ENCODE measurements at regions not wholly inside any gene's neighbourhood (a gene's known extent, or its start where the extent isn't known, plus 50 kb on each side); places are given as distances from the start of the nearest gene placed in this dataset.

DNA sequence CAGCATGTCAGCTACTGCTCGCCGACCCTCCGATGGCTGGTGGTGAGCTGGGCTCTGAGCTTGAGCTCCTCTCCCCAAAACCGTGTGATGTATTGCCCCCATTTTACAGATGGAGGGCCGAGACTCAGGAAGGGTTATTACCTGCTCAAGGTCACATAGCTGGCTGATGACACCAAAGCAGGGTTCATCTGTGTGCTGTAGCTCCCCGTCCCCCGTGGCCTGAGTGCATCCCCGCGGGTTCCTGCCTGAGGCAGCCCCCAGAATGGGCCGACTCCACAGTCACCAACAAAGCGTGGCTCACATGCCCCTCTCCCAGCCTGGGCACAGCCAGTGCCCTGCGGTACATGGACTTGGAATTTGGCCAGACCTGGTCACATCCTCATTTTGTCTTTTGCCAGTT lies 198.6 kb downstream of the TFCP2L1 start:
- TF ChIP-seq, protein P1, sequence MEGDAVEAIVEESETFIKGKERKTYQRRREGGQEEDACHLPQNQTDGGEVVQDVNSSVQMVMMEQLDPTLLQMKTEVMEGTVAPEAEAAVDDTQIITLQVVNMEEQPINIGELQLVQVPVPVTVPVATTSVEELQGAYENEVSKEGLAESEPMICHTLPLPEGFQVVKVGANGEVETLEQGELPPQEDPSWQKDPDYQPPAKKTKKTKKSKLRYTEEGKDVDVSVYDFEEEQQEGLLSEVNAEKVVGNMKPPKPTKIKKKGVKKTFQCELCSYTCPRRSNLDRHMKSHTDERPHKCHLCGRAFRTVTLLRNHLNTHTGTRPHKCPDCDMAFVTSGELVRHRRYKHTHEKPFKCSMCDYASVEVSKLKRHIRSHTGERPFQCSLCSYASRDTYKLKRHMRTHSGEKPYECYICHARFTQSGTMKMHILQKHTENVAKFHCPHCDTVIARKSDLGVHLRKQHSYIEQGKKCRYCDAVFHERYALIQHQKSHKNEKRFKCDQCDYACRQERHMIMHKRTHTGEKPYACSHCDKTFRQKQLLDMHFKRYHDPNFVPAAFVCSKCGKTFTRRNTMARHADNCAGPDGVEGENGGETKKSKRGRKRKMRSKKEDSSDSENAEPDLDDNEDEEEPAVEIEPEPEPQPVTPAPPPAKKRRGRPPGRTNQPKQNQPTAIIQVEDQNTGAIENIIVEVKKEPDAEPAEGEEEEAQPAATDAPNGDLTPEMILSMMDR (IDR thresholded peaks at IDR 0.05): no peak
- no peak for TF ChIP-seq POLR2A (IDR thresholded peaks at IDR 0.05)
